ENCODE measurements at regions not wholly inside any gene's neighbourhood (a gene's known extent, or its start where the extent isn't known, plus 50 kb on each side); places are given as distances from the start of the nearest gene placed in this dataset.

GRCh38 chr2:131590896-131591295 is 63.2 kb downstream of the CCDC74A start:
- Histone ChIP-seq H3K56ac (replicated peaks; ENCODE audit: insufficient read length, low read depth, low read length) (no peak overlapping the region), H3K79me2 (ENCODE audit: control insufficient read depth in 1 of 2, insufficient read depth in 2 of 2, low read length in 2 of 2) (no peaks in the 10 kb centered on the region), H2BK120ac (replicated peaks; ENCODE audit: low read depth, low read length) (no peak overlapping the region), H3K27me3 (replicated peaks in 1 of 4; ENCODE audit: control insufficient read depth in 3 of 4, extremely low read depth in 1 of 4, insufficient read depth in 3 of 4, low read length in 3 of 4) (no peaks in the 10 kb centered on the region), H3K4me3 (ENCODE audit: extremely low read depth in 1 of 4, insufficient read depth in 2 of 4, low read depth in 3 of 4, low read length in 4 of 4) (no peak overlapping the region), H2BK12ac (ENCODE audit: low read depth, low read length) (no peak overlapping the region), H3K79me1 (ENCODE audit: low read depth, low read length) (no peaks in the 10 kb centered on the region), H3K36me3 (ENCODE audit: control insufficient read depth in 2 of 4, insufficient read depth in 4 of 4, low read length in 3 of 4) (no peaks in the 10 kb centered on the region), H2BK5ac (ENCODE audit: low read depth, low read length) (no peak overlapping the region), H2BK15ac (ENCODE audit: low read length) (no peak overlapping the region), H3K18ac (ENCODE audit: extremely low read depth, low read length) (no peak overlapping the region), H2AFZ (ENCODE audit: low read length) (no peak overlapping the region), H4K20me1 (replicated peaks in 1 of 2; ENCODE audit: control insufficient read depth in 1 of 2, insufficient read depth in 2 of 2, low read length in 2 of 2) (no peaks in the 10 kb centered on the region), H3K4ac (replicated peaks; ENCODE audit: insufficient read length, low read depth, low read length) (no peak overlapping the region), H3K9me3 (ENCODE audit: insufficient read depth in 2 of 2, low read depth in 1 of 2, low read length in 1 of 2) (no peaks in the 10 kb centered on the region), H3K9ac (replicated peaks in 1 of 4; ENCODE audit: extremely low read depth in 1 of 4, low read depth in 3 of 4, low read length in 3 of 4) (no peak overlapping the region), H3K23ac (ENCODE audit: insufficient read length) (no peak overlapping the region), H2BK20ac (ENCODE audit: low read length) (0 out of 2 replicates have a peak overlapping the region, but pooled peaks have one; percentile 18), H4K5ac (ENCODE audit: insufficient read length, low read depth, low read length) (no peak overlapping the region), H3K23me2 (ENCODE audit: low read depth, low read length) (no peaks in the 10 kb centered on the region), H3K27ac (ENCODE audit: low read depth, low read length) (no peak overlapping the region), H2AK5ac (ENCODE audit: low read depth, low read length) (no peak overlapping the region), H4K8ac (ENCODE audit: extremely low read depth, insufficient read depth, low read length) (peak overlapping the region; percentile 25; the same call in 1 of the 2 replicates), H4K91ac (replicated peaks; ENCODE audit: insufficient read length, low read length) (no peak overlapping the region), H3K4me1 (replicated peaks in 1 of 4; ENCODE audit: control insufficient read depth in 3 of 4, insufficient read depth in 4 of 4, low read length in 3 of 4) (no peaks in the 10 kb centered on the region), H3K14ac (ENCODE audit: insufficient read length) (no peak overlapping the region), H3K4me2 (ENCODE audit: insufficient read depth in 1 of 2, low read depth in 2 of 2, low read length in 2 of 2) (no peak overlapping the region)
- ChIA-PET POLR2A (ENCODE audit: partially characterized antibody) (no interaction called here), CTCF (ENCODE audit: partially characterized antibody) (interaction anchor here (2.1 kb wide), 1 partner anchor 44 kb away, joined by 5 read pairs; no protein-coding TSS in a partner anchor)
- 91% methylated on average over 39 of the region's 39 CpGs; no CpG with 5 or more reads in 1 of the 2 experiments for WGBS, 2 experiments (ENCODE audit: extremely low coverage in 1 of 2, insufficient coverage in 1 of 2, insufficient read length in 1 of 2, insufficient replicate concordance in 2 of 2, low coverage in 1 of 2, low lambda C conversion rate in 2 of 2, missing lambda C conversion rate in 1 of 2)
- DNase-seq (ENCODE audit: low read depth in 1 of 2, low spot score in 2 of 2) (no peak), FAIRE-seq (no peak)
- no peak for TF ChIP-seq EGR1 (IDR thresholded peaks at IDR 0.05; ENCODE audit: borderline replicate concordance, low read depth, low read length)
- no peak for TF ChIP-seq SIRT6 (IDR thresholded peaks at IDR 0.05; ENCODE audit: low read length)
- TF ChIP-seq TAF1 (IDR thresholded peaks at IDR 0.05; ENCODE audit: low read depth, low read length): no peak
- no peak for TF ChIP-seq ASH2L (IDR thresholded peaks at IDR 0.05; ENCODE audit: low read length)
- no peak for TF ChIP-seq NANOG (IDR thresholded peaks at IDR 0.05; ENCODE audit: insufficient read depth, low read depth, low read length, poor library complexity, severe bottlenecking)
- no peak for TF ChIP-seq KDM1A (IDR thresholded peaks at IDR 0.05; ENCODE audit: borderline replicate concordance, low read length)
- no peak for TF ChIP-seq BACH1 (IDR thresholded peaks at IDR 0.05; ENCODE audit: low read length)
- no peak for TF ChIP-seq SP1 (IDR thresholded peaks at IDR 0.05; ENCODE audit: low read depth, low read length)
- no peak for TF ChIP-seq TBP (IDR thresholded peaks at IDR 0.05; ENCODE audit: low read depth, low read length)
- TF ChIP-seq RNF2 (IDR thresholded peaks at IDR 0.05; ENCODE audit: borderline replicate concordance, low read depth, low read length, missing control alignments, poor library complexity, severe bottlenecking): no peak
